ENCODE measurements at regions not wholly inside any gene's neighbourhood (a gene's known extent, or its start where the extent isn't known, plus 50 kb on each side); places are given as distances from the start of the nearest gene placed in this dataset.

- DNase-seq (ENCODE audit: low read depth in 3 of 3, low spot score in 1 of 3), result no peak
These were observed 215.6 kb upstream of the TNP1 start for GRCh38 chr2:217075268-217076057.

GRCh38 chr2:217074576-217075255, 214.9 kb upstream of the TNP1 start:
- DNase-seq (ENCODE audit: low read depth in 3 of 3, low spot score in 1 of 3), result no peak

GRCh38 chr2:217071416-217071815, 211.6 kb upstream of the TNP1 start:
- DNase-seq (ENCODE audit: low read depth in 3 of 3, low spot score in 1 of 3), result no peak

- DNase-seq (ENCODE audit: low read depth in 3 of 3, low spot score in 1 of 3), result no peak
These were observed 210.7 kb upstream of the TNP1 start for GRCh38 chr2:217070611-217071010.

- no peak for DNase-seq (ENCODE audit: low read depth in 3 of 3, low spot score in 1 of 3)
These were observed 210.2 kb upstream of the TNP1 start for GRCh38 chr2:217070043-217070430.

GRCh38 chr2:217069263-217070042, 209.6 kb upstream of the TNP1 start:
- DNase-seq (ENCODE audit: low read depth in 3 of 3, low spot score in 1 of 3), result no peak

- DNase-seq (ENCODE audit: low read depth in 3 of 3, low spot score in 1 of 3), result no peak
These were observed 208.9 kb upstream of the TNP1 start for GRCh38 chr2:217068677-217069250.

- no peak for DNase-seq (ENCODE audit: low read depth in 3 of 3, low spot score in 1 of 3)
These were observed 207.9 kb upstream of the TNP1 start for GRCh38 chr2:217067787-217068186.

- DNase-seq (ENCODE audit: low read depth in 3 of 3, low spot score in 1 of 3), result no peak
These were observed 206.8 kb upstream of the TNP1 start for GRCh38 chr2:217066510-217067270.

- no peak for DNase-seq (ENCODE audit: low read depth in 3 of 3, low spot score in 1 of 3)
These were observed 206.0 kb upstream of the TNP1 start for GRCh38 chr2:217065695-217066405.

- DNase-seq (ENCODE audit: low read depth in 3 of 3, low spot score in 1 of 3), result no peak
These were observed 205.1 kb upstream of the TNP1 start for GRCh38 chr2:217065012-217065290.

- DNase-seq (ENCODE audit: low read depth in 3 of 3, low spot score in 1 of 3), result no peak
These were observed 204.6 kb upstream of the TNP1 start for GRCh38 chr2:217064234-217065011.

GRCh38 chr2:217063238-217063755, 203.4 kb upstream of the TNP1 start:
- no peak for DNase-seq (ENCODE audit: low read depth in 3 of 3, low spot score in 1 of 3)

GRCh38 chr2:217062768-217063167, 202.9 kb upstream of the TNP1 start:
- DNase-seq (ENCODE audit: low read depth in 3 of 3, low spot score in 1 of 3), result no peak

GRCh38 chr2:217061916-217062505, 202.1 kb upstream of the TNP1 start:
- no peak for DNase-seq (ENCODE audit: low read depth in 3 of 3, low spot score in 1 of 3)

- DNase-seq (ENCODE audit: low read depth in 3 of 3, low spot score in 1 of 3), result no peak
These were observed 201.2 kb upstream of the TNP1 start for GRCh38 chr2:217060951-217061547.

GRCh38 chr2:217060516-217060915, 200.7 kb upstream of the TNP1 start:
- no peak for DNase-seq (ENCODE audit: low read depth in 3 of 3, low spot score in 1 of 3)

Data from stimulated activated CD4-positive, alpha-beta T cell treated with anti-CD3 and anti-CD28 coated beads, TNF-alpha, amount 100 ng/mL, for 1 hour (primary cell).